OCI-M1 (cell line): ENCODE measurements at regions not wholly inside any gene's neighbourhood (a gene's known extent, or its start where the extent isn't known, plus 50 kb on each side); places are given as distances from the start of the nearest gene placed in this dataset.

ENCODE experiments used
- DNase-seq: peaks from one replicate; lab custom pipeline; 2025; lab: John Stamatoyannopoulos, UW

GRCh38 chr2:46239175-46239846 is 57.9 kb upstream of the EPAS1 start:
- DNase-seq = no peak

GRCh38 chr2:46239847-46240181 is 57.4 kb upstream of the EPAS1 start:
- DNase-seq = no peak

- DNase-seq = peak; percentile 8
These were observed 55.9 kb upstream of the EPAS1 start for GRCh38 chr2:46241344-46241743.

GRCh38 chr2:46245869-46246268 is 51.3 kb upstream of the EPAS1 start:
- no peak for DNase-seq

GRCh38 chr2:46246790-46247189 is 50.4 kb upstream of the EPAS1 start:
- DNase-seq = no peak
